Renal cortical epithelial cell (primary cell): ENCODE measurements at regions not wholly inside any gene's neighbourhood (a gene's known extent, or its start where the extent isn't known, plus 50 kb on each side); places are given as distances from the start of the nearest gene placed in this dataset.
"Not testable (repeated sequence)": the region's sequence is repeated elsewhere in the genome, so short reads cannot be mapped to it uniquely, and the experiment has no call there.

ENCODE experiments used
- DNase-seq: peaks from one replicate; pipeline ENCODE4 v3.0.0-alpha.2; 2011; ENCODE audit warnings: low read depth

GRCh38 chr5:18354828-18355227 lies 720.6 kb downstream of the TAF11L14 start:
- no peak for DNase-seq

- no peak for DNase-seq
Observed at GRCh38 chr5:18357486-18357885, 723.2 kb downstream of the TAF11L14 start.

- no peak for DNase-seq
Observed at GRCh38 chr5:18366234-18366633, 732.0 kb downstream of the TAF11L14 start.

- no peak for DNase-seq
Observed at GRCh38 chr5:18370531-18370930, 736.3 kb downstream of the TAF11L14 start.

GRCh38 chr5:18375641-18376040 lies 741.4 kb downstream of the TAF11L14 start:
- no peak for DNase-seq

GRCh38 chr5:18378066-18378465 lies 743.8 kb downstream of the TAF11L14 start:
- DNase-seq: no peak

GRCh38 chr5:18379189-18379588 lies 744.9 kb downstream of the TAF11L14 start:
- no peak for DNase-seq

- no peak for DNase-seq
Observed at GRCh38 chr5:18380729-18381362, 746.6 kb downstream of the TAF11L14 start.

GRCh38 chr5:18393565-18394442 lies 759.5 kb downstream of the TAF11L14 start:
- peak; percentile 36 for DNase-seq

- DNase-seq: no peak
Observed at GRCh38 chr5:18394443-18394804, 760.2 kb downstream of the TAF11L14 start.

- DNase-seq: no peak
Observed at GRCh38 chr5:18395126-18396110, 761.2 kb downstream of the TAF11L14 start.

- DNase-seq: no peak
Observed at GRCh38 chr5:18397371-18397770, 763.1 kb downstream of the TAF11L14 start.

- no peak for DNase-seq
Observed at GRCh38 chr5:18397891-18398290, 763.6 kb downstream of the TAF11L14 start.

- not testable (repeated sequence) for DNase-seq
Observed at GRCh38 chr5:18399461-18400327, 765.4 kb downstream of the TAF11L14 start.

- DNase-seq: no peak
Observed at GRCh38 chr5:18403141-18403540, 768.9 kb downstream of the TAF11L14 start.

GRCh38 chr5:18403941-18404438 lies 769.7 kb downstream of the TAF11L14 start:
- no peak for DNase-seq

- DNase-seq: no peak
Observed at GRCh38 chr5:18420711-18421110, 786.5 kb downstream of the TAF11L14 start.

GRCh38 chr5:18433336-18433735 lies 799.1 kb downstream of the TAF11L14 start:
- DNase-seq: no peak

- DNase-seq: no peak
Observed at GRCh38 chr5:18438126-18438525, 803.9 kb downstream of the TAF11L14 start.

GRCh38 chr5:18455521-18455920 lies 821.3 kb downstream of the TAF11L14 start:
- no peak for DNase-seq

GRCh38 chr5:18457255-18457654 lies 823.0 kb downstream of the TAF11L14 start:
- DNase-seq: no peak
